ENCODE measurements at regions not wholly inside any gene's neighbourhood (a gene's known extent, or its start where the extent isn't known, plus 50 kb on each side); places are given as distances from the start of the nearest gene placed in this dataset.

GRCh38 chr6:87799651-87800050, 97.6 kb upstream of the AKIRIN2 start:
- H3K27ac ChIP-seq (ENCODE audit: low read depth, low read length): no peak overlapping the region
- no peak overlapping the region for H3K9ac ChIP-seq (ENCODE audit: low read depth in 1 of 3, low read length in 3 of 3)
- H3K27me3 ChIP-seq (ENCODE audit: control insufficient read depth in 3 of 3, insufficient read depth in 3 of 3, low read length in 3 of 3): no peaks in the 10 kb centered on the region
- no peak overlapping the region for H3K4me3 ChIP-seq (ENCODE audit: low read length in 3 of 3)
- H3K36me3 ChIP-seq (ENCODE audit: control insufficient read depth in 3 of 3, insufficient read depth in 3 of 3, low read length in 3 of 3): no peaks in the 10 kb centered on the region
- H3K4me1 ChIP-seq (ENCODE audit: control insufficient read depth in 3 of 3, insufficient read depth in 3 of 3, low read length in 3 of 3): peaks cover 0 to 4% (median 0%) of the 10 kb centered on the region in 3 donors
- no peaks in the 10 kb centered on the region for H3K9me3 ChIP-seq (ENCODE audit: control insufficient read depth in 3 of 3, low read length in 3 of 3)

- Histone ChIP-seq H3K9me3 (ENCODE audit: control insufficient read depth in 3 of 3, low read length in 3 of 3) (no peaks in the 10 kb centered on the region), H3K27ac (ENCODE audit: low read depth, low read length) (no peak overlapping the region), H3K4me3 (ENCODE audit: low read length in 3 of 3) (no peak overlapping the region), H3K36me3 (ENCODE audit: control insufficient read depth in 3 of 3, insufficient read depth in 3 of 3, low read length in 3 of 3) (no peaks in the 10 kb centered on the region), H3K27me3 (ENCODE audit: control insufficient read depth in 3 of 3, insufficient read depth in 3 of 3, low read length in 3 of 3) (no peaks in the 10 kb centered on the region), H3K4me1 (ENCODE audit: control insufficient read depth in 3 of 3, insufficient read depth in 3 of 3, low read length in 3 of 3) (peaks cover 0 to 4% (median 0%) of the 10 kb centered on the region in 3 donors), H3K9ac (ENCODE audit: low read depth in 1 of 3, low read length in 3 of 3) (no peak overlapping the region)
Measured at GRCh38 chr6:87798393-87799278, 96.6 kb upstream of the AKIRIN2 start.

GRCh38 chr6:87794922-87795885, 93.2 kb upstream of the AKIRIN2 start:
- Histone ChIP-seq H3K27me3 (ENCODE audit: control insufficient read depth in 3 of 3, insufficient read depth in 3 of 3, low read length in 3 of 3) (no peaks in the 10 kb centered on the region), H3K9ac (ENCODE audit: low read depth in 1 of 3, low read length in 3 of 3) (no peak overlapping the region), H3K36me3 (ENCODE audit: control insufficient read depth in 3 of 3, insufficient read depth in 3 of 3, low read length in 3 of 3) (no peaks in the 10 kb centered on the region), H3K4me1 (ENCODE audit: control insufficient read depth in 3 of 3, insufficient read depth in 3 of 3, low read length in 3 of 3) (peaks cover 0 to 4% (median 0%) of the 10 kb centered on the region in 3 donors), H3K9me3 (ENCODE audit: control insufficient read depth in 3 of 3, low read length in 3 of 3) (no peaks in the 10 kb centered on the region), H3K4me3 (ENCODE audit: low read length in 3 of 3) (no peak overlapping the region), H3K27ac (ENCODE audit: low read depth, low read length) (no peak overlapping the region)

- Histone ChIP-seq H3K36me3 (ENCODE audit: control insufficient read depth in 3 of 3, insufficient read depth in 3 of 3, low read length in 3 of 3) (no peaks in the 10 kb centered on the region), H3K27me3 (ENCODE audit: control insufficient read depth in 3 of 3, insufficient read depth in 3 of 3, low read length in 3 of 3) (no peaks in the 10 kb centered on the region), H3K27ac (ENCODE audit: low read depth, low read length) (no peak overlapping the region), H3K9me3 (ENCODE audit: control insufficient read depth in 3 of 3, low read length in 3 of 3) (no peaks in the 10 kb centered on the region), H3K4me3 (ENCODE audit: low read length in 3 of 3) (no peak overlapping the region), H3K4me1 (ENCODE audit: control insufficient read depth in 3 of 3, insufficient read depth in 3 of 3, low read length in 3 of 3) (peaks cover 0 to 4% (median 0%) of the 10 kb centered on the region in 3 donors), H3K9ac (ENCODE audit: low read depth in 1 of 3, low read length in 3 of 3) (no peak overlapping the region)
Measured at GRCh38 chr6:87793315-87793714, 91.3 kb upstream of the AKIRIN2 start.

- no peaks in the 10 kb centered on the region for H3K27me3 ChIP-seq (ENCODE audit: control insufficient read depth in 3 of 3, insufficient read depth in 3 of 3, low read length in 3 of 3)
- peaks cover 0 to 4% (median 0%) of the 10 kb centered on the region in 3 donors for H3K4me1 ChIP-seq (ENCODE audit: control insufficient read depth in 3 of 3, insufficient read depth in 3 of 3, low read length in 3 of 3)
- H3K9me3 ChIP-seq (ENCODE audit: control insufficient read depth in 3 of 3, low read length in 3 of 3): no peaks in the 10 kb centered on the region
- H3K27ac ChIP-seq (ENCODE audit: low read depth, low read length): no peak overlapping the region
- no peaks in the 10 kb centered on the region for H3K36me3 ChIP-seq (ENCODE audit: control insufficient read depth in 3 of 3, insufficient read depth in 3 of 3, low read length in 3 of 3)
- no peak overlapping the region for H3K9ac ChIP-seq (ENCODE audit: low read depth in 1 of 3, low read length in 3 of 3)
- no peak overlapping the region for H3K4me3 ChIP-seq (ENCODE audit: low read length in 3 of 3)
Measured at GRCh38 chr6:87791982-87792381, 89.9 kb upstream of the AKIRIN2 start.

GRCh38 chr6:87791485-87791884, 89.5 kb upstream of the AKIRIN2 start:
- Histone ChIP-seq H3K9me3 (ENCODE audit: control insufficient read depth in 3 of 3, low read length in 3 of 3) (no peaks in the 10 kb centered on the region), H3K27ac (ENCODE audit: low read depth, low read length) (no peak overlapping the region), H3K9ac (ENCODE audit: low read depth in 1 of 3, low read length in 3 of 3) (no peak overlapping the region), H3K4me1 (ENCODE audit: control insufficient read depth in 3 of 3, insufficient read depth in 3 of 3, low read length in 3 of 3) (peaks cover 0 to 2% (median 0%) of the 10 kb centered on the region in 3 donors), H3K27me3 (ENCODE audit: control insufficient read depth in 3 of 3, insufficient read depth in 3 of 3, low read length in 3 of 3) (no peaks in the 10 kb centered on the region), H3K36me3 (ENCODE audit: control insufficient read depth in 3 of 3, insufficient read depth in 3 of 3, low read length in 3 of 3) (no peaks in the 10 kb centered on the region), H3K4me3 (ENCODE audit: low read length in 3 of 3) (no peak overlapping the region)

GRCh38 chr6:87791029-87791428, 89.0 kb upstream of the AKIRIN2 start:
- Histone ChIP-seq H3K4me3 (ENCODE audit: low read length in 3 of 3) (no peak overlapping the region), H3K27me3 (ENCODE audit: control insufficient read depth in 3 of 3, insufficient read depth in 3 of 3, low read length in 3 of 3) (no peaks in the 10 kb centered on the region), H3K36me3 (ENCODE audit: control insufficient read depth in 3 of 3, insufficient read depth in 3 of 3, low read length in 3 of 3) (no peaks in the 10 kb centered on the region), H3K9ac (ENCODE audit: low read depth in 1 of 3, low read length in 3 of 3) (no peak overlapping the region), H3K4me1 (ENCODE audit: control insufficient read depth in 3 of 3, insufficient read depth in 3 of 3, low read length in 3 of 3) (no peaks in the 10 kb centered on the region), H3K9me3 (ENCODE audit: control insufficient read depth in 3 of 3, low read length in 3 of 3) (no peaks in the 10 kb centered on the region), H3K27ac (ENCODE audit: low read depth, low read length) (no peak overlapping the region)

- Histone ChIP-seq H3K9me3 (ENCODE audit: control insufficient read depth in 3 of 3, low read length in 3 of 3) (peaks cover 0 to 2% (median 0%) of the 10 kb centered on the region in 3 donors), H3K27ac (ENCODE audit: low read depth, low read length) (no peak overlapping the region), H3K9ac (ENCODE audit: low read depth in 1 of 3, low read length in 3 of 3) (no peak overlapping the region), H3K36me3 (ENCODE audit: control insufficient read depth in 3 of 3, insufficient read depth in 3 of 3, low read length in 3 of 3) (no peaks in the 10 kb centered on the region), H3K4me3 (ENCODE audit: low read length in 3 of 3) (no peak overlapping the region), H3K4me1 (ENCODE audit: control insufficient read depth in 3 of 3, insufficient read depth in 3 of 3, low read length in 3 of 3) (no peaks in the 10 kb centered on the region), H3K27me3 (ENCODE audit: control insufficient read depth in 3 of 3, insufficient read depth in 3 of 3, low read length in 3 of 3) (no peaks in the 10 kb centered on the region)
Measured at GRCh38 chr6:87789900-87790290, 87.9 kb upstream of the AKIRIN2 start.

GRCh38 chr6:87789198-87789899, 87.3 kb upstream of the AKIRIN2 start:
- H3K9me3 ChIP-seq (ENCODE audit: control insufficient read depth in 3 of 3, low read length in 3 of 3): peaks cover 0 to 2% (median 0%) of the 10 kb centered on the region in 3 donors
- H3K27ac ChIP-seq (ENCODE audit: low read depth, low read length): no peak overlapping the region
- H3K4me1 ChIP-seq (ENCODE audit: control insufficient read depth in 3 of 3, insufficient read depth in 3 of 3, low read length in 3 of 3): no peaks in the 10 kb centered on the region
- H3K27me3 ChIP-seq (ENCODE audit: control insufficient read depth in 3 of 3, insufficient read depth in 3 of 3, low read length in 3 of 3): no peaks in the 10 kb centered on the region
- H3K4me3 ChIP-seq (ENCODE audit: low read length in 3 of 3): no peak overlapping the region
- H3K36me3 ChIP-seq (ENCODE audit: control insufficient read depth in 3 of 3, insufficient read depth in 3 of 3, low read length in 3 of 3): no peaks in the 10 kb centered on the region
- H3K9ac ChIP-seq (ENCODE audit: low read depth in 1 of 3, low read length in 3 of 3): no peak overlapping the region
